Suprapubic skin (tissue), 4 donors: ENCODE measurements at regions not wholly inside any gene's neighbourhood (a gene's known extent, or its start where the extent isn't known, plus 50 kb on each side); places are given as distances from the start of the nearest gene placed in this dataset.
"Not testable (repeated sequence)": the region's sequence is repeated elsewhere in the genome, so short reads cannot be mapped to it uniquely, and the experiment has no call there.

Source experiments
- DNase-seq, 2 donors: peaks; one replicate each; pipeline ENCODE4 v3.0.0-alpha.2; 2019; ENCODE audit warnings: low spot score in 2 of 2
- H3K27ac ChIP-seq: fragments of 200-600 bp; sonication (generic); one replicate; pipeline ENCODE4 v1.5.1; 2019
- H3K27me3 ChIP-seq: fragments of 200-600 bp; sonication (generic); one replicate; pipeline ENCODE4 v1.5.1; 2019
- H3K36me3 ChIP-seq: fragments of 200-600 bp; sonication (generic); one replicate; pipeline ENCODE4 v1.5.1; 2019
- H3K4me1 ChIP-seq: fragments of 200-600 bp; sonication (generic); one replicate; pipeline ENCODE4 v1.5.1; 2019
- H3K4me3 ChIP-seq: fragments of 200-600 bp; sonication (generic); one replicate; pipeline ENCODE4 v1.5.1; 2019; ENCODE audit warnings: mild to moderate bottlenecking
- H3K9me3 ChIP-seq: fragments of 200-600 bp; sonication (generic); one replicate; pipeline ENCODE4 v1.5.1; 2019
- EP300 ChIP-seq: sonication (generic); formaldehyde crosslinking; IDR thresholded peaks from one replicate; pipeline ENCODE4 v1.6.1; 2017; ENCODE audit warnings: antibody characterized with exemption
- POLR2A ChIP-seq, 2 donors: fragments of 450-650 bp; IDR thresholded peaks; one replicate each; pipeline ENCODE4 v1.6.1; 2017; ENCODE audit warnings: antibody characterized with exemption in 2 of 2, mild to moderate bottlenecking in 2 of 2, moderate library complexity in 2 of 2
- POLR2AphosphoS5 ChIP-seq, 3 donors: sonication (generic); formaldehyde crosslinking; IDR thresholded peaks; one replicate each; pipeline ENCODE4 v1.6.1; 2017; ENCODE audit warnings: antibody characterized with exemption in 3 of 3
- WGBS: methylation state at CpG from one replicate; pipeline ENCODE4 v1.1.5; 2018; 5-methylcytosine and 5-hydroxymethylcytosine counted together
- TF ChIP-seq, protein P1 (sequence below), 2 donors: fragments of 200-600 bp in 1 of 2; fragments of 450-650 bp in 1 of 2; sonication (generic) in 1 of 2; IDR thresholded peaks; one replicate each; pipeline ENCODE4 v1.5.1; 2016 to 2019; ENCODE audit warnings: antibody characterized with exemption in 2 of 2, mild to moderate bottlenecking in 1 of 2, moderate library complexity in 1 of 2

DNA sequence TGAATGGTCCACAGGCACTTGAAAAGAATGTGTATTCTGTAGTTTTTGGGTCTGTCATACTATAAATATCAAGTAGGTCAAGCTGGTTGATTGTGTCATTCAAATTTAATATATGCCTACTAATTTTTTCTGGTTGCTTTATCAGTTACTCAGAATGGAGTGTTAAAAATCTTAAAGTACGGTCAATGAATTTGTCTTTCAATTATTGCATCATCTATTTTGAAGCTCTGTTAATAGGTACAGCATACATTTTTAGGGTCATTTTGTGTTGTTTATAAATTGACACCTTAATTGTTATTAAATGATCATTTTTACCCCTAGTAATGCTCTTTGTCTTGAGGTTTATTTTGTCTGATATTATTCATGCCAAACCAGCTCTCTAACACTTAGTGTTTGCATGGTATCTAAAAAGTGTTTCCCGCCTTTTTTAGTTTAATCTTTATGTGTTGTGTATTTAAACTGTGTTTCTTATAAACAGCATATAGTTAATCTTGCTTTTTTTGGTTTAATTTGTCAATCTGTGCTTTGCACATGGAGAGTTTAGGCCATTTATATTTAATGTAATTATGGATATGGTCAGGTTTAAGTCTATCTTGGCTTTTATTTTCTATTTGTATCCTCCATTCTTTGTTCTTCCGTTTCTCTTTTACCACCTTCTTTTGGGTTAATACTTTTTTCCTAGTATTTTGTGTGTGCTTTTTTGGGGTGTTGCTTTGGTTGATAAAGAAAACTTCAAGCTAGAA, 204.9 kb upstream of the EEF2KMT start:
- no peak for DNase-seq
- no peaks in the 10 kb centered on the region for H3K4me1 ChIP-seq
- H3K4me3 ChIP-seq: no peak overlapping the region
- 85% methylated on average over 3 of the region's 3 CpGs for WGBS
- no peak overlapping the region for H3K27ac ChIP-seq
- no peaks in the 10 kb centered on the region for H3K36me3 ChIP-seq
- peaks cover 7% of the 10 kb centered on the region for H3K9me3 ChIP-seq
- H3K27me3 ChIP-seq: no peaks in the 10 kb centered on the region
- TF ChIP-seq POLR2A (IDR thresholded peaks at IDR 0.05): no peak
- no peak for TF ChIP-seq EP300
- TF ChIP-seq, protein P1, sequence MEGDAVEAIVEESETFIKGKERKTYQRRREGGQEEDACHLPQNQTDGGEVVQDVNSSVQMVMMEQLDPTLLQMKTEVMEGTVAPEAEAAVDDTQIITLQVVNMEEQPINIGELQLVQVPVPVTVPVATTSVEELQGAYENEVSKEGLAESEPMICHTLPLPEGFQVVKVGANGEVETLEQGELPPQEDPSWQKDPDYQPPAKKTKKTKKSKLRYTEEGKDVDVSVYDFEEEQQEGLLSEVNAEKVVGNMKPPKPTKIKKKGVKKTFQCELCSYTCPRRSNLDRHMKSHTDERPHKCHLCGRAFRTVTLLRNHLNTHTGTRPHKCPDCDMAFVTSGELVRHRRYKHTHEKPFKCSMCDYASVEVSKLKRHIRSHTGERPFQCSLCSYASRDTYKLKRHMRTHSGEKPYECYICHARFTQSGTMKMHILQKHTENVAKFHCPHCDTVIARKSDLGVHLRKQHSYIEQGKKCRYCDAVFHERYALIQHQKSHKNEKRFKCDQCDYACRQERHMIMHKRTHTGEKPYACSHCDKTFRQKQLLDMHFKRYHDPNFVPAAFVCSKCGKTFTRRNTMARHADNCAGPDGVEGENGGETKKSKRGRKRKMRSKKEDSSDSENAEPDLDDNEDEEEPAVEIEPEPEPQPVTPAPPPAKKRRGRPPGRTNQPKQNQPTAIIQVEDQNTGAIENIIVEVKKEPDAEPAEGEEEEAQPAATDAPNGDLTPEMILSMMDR (IDR thresholded peaks at IDR 0.05): no peak
- no peak for TF ChIP-seq POLR2AphosphoS5 (IDR thresholded peaks at IDR 0.05)

DNA sequence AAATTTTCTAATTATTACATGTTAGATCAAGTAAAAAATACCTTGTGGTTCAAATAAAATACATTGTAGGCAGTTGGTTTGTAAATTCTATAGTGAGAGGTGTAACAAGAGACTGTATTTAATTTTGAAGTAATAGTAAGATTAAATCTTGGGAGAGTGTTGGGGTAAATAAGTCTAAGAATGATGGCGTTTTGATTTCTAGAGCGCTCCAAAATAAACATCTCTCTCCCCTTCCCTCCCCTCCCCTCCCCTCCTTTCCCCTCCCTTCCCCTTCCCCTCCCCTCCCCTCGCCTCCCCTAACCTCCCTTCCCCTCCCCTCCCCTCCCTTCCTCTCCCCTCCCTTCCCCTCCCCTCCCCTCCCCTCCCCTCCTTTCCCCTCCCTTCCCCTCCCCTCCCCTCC, 200.6 kb upstream of the EEF2KMT start:
- TF ChIP-seq POLR2A (IDR thresholded peaks at IDR 0.05) (no peak), POLR2AphosphoS5 (IDR thresholded peaks at IDR 0.05) (no peak)
- TF ChIP-seq, protein P1 (IDR thresholded peaks at IDR 0.05): no peak
- Histone ChIP-seq H3K4me3 (no peak overlapping the region), H3K4me1 (no peaks in the 10 kb centered on the region), H3K27ac (no peak overlapping the region), H3K27me3 (no peaks in the 10 kb centered on the region), H3K36me3 (no peaks in the 10 kb centered on the region), H3K9me3 (peaks cover 3% of the 10 kb centered on the region)
- 91% methylated on average over 3 of the region's 3 CpGs for WGBS
- no peak for DNase-seq

DNA sequence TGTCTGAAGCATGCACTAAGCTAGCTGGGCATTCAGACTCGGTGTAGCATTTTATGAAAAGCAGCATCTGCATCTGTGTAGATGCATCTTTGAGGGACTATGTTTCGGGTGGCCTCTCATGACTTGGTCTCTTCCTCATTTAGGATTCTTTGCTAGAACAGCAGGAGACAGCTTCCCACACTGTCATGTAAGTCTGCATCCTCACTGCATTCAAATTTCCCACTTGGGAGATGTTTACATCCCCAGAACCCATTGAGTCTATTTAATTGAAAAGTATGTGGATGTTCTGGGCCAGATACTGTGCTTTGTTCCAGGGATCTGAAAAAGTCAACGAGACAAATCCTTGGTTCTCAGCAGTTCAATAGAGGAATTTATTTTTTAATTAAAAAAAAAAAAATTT, 198.6 kb upstream of the EEF2KMT start:
- Histone ChIP-seq H3K27me3 (no peaks in the 10 kb centered on the region), H3K36me3 (no peaks in the 10 kb centered on the region), H3K9me3 (no peaks in the 10 kb centered on the region), H3K4me1 (no peaks in the 10 kb centered on the region), H3K4me3 (no peak overlapping the region), H3K27ac (no peak overlapping the region)
- no peak for DNase-seq
- 63% methylated on average over 3 of the region's 3 CpGs for WGBS
- TF ChIP-seq POLR2AphosphoS5 (IDR thresholded peaks at IDR 0.05) (no peak), POLR2A (IDR thresholded peaks at IDR 0.05) (no peak), EP300 (no peak)
- TF ChIP-seq, protein P1 (IDR thresholded peaks at IDR 0.05): no peak

DNA sequence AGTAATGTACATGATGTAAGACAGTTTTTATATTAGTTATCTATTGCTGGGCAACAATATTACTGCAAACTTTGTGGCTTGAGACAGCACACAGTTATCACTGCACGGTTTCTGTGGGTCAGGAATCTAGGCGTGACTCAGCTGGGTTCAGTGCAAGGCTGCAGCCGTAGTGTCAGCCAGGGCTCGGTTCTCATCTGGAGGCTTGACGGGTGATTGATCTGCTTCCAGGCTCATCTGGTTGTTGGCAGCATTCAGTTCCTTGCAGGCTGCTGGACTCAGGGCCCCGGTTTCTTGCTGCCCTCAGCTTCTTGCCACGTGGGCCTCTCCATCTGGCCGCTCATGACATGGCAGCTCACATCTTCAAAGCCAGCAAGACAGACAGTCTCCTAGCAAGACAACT, 197.7 kb upstream of the EEF2KMT start:
- H3K4me1 ChIP-seq, H3K36me3 ChIP-seq, H3K9me3 ChIP-seq, H3K27me3 ChIP-seq, H3K4me3 ChIP-seq, DNase-seq, H3K27ac ChIP-seq: not testable (repeated sequence)
- 46% methylated on average over 6 of the region's 8 CpGs for WGBS

DNA sequence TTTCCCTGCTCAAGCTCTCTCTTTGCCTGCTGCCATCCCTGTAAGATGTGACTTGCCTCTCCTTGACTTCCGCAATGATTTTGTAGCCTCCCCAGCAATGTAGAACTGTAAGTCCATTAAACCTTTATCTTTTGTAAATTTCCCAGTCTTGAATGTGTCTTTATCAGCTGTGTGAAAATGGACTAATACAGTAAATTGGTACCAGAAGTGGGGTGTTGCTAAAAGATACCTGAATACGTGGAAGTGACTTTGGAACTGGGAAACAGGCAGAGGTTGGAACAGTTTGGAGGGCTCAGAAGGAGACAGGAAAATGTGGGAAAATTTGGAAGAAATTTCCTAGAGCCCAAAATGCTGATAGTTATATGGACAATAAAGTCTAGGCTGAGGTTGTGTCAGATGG, 184.6 kb upstream of the EEF2KMT start:
- DNase-seq, H3K36me3 ChIP-seq, H3K9me3 ChIP-seq, H3K4me3 ChIP-seq, H3K27ac ChIP-seq, H3K4me1 ChIP-seq, H3K27me3 ChIP-seq: not testable (repeated sequence)
- 98% methylated on average over 2 of the region's 2 CpGs for WGBS

DNA sequence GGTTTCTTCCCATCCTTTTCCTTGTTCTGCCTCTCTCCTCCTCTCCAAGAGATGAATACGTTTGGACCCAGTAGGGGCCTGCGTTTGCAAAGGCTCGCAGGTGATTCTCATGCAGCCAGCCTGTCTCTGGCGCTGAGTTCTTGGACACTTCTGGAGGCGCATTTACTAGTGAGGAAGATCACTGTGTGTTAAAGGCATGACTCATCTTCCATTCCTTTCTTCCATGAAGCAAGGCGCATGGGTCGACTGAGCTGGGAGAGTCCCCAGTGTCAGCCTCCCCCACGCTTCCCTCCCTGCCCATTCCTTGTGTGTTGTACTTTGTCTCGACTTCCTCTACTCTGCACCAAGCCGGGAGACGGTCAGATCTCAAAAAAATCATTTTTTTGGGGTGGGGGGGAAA, 159.9 kb upstream of the EEF2KMT start:
- Histone ChIP-seq H3K4me1 (no peaks in the 10 kb centered on the region), H3K27ac (no peak overlapping the region), H3K9me3 (no peaks in the 10 kb centered on the region), H3K4me3 (no peak overlapping the region), H3K27me3 (no peaks in the 10 kb centered on the region), H3K36me3 (no peaks in the 10 kb centered on the region)
- TF ChIP-seq EP300 (no peak), POLR2A (IDR thresholded peaks at IDR 0.05) (no peak), POLR2AphosphoS5 (IDR thresholded peaks at IDR 0.05) (no peak)
- TF ChIP-seq, protein P1 (IDR thresholded peaks at IDR 0.05): no peak
- WGBS: 67% methylated on average over 11 of the region's 11 CpGs
- DNase-seq: no peak
